ENCODE measurements at regions not wholly inside any gene's neighbourhood (a gene's known extent, or its start where the extent isn't known, plus 50 kb on each side); places are given as distances from the start of the nearest gene placed in this dataset.
"Not testable (repeated sequence)": the region's sequence is repeated elsewhere in the genome, so short reads cannot be mapped to it uniquely, and the experiment has no call there.

DNA sequence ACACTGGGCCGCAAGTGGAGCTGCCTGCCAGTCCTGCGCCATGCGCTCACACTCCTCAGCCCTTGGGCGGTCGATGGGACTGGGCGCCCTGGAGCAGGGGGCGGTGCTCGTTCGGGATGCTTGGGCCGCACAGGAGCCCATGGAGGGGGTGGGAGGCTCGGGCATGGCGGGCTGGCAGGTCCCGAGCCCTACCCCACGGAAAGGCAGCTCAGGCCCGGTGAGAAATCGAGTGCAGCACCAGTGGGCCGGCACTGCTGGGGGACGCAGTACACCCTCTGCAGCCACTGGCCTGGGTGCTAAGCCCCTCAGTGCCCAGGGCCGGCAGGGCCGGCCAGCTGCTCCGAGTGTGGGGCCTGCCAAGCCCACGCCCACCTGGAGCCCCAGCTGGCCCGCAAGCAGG is 328.7 kb upstream of the LRRC4C start:
- no peak overlapping the region for H3K4me3 ChIP-seq (ENCODE audit: low read depth, low read length)
- ChIA-PET CTCF (no interaction called here), POLR2A (no interaction called here)
- DNase-seq (ENCODE audit: low read depth, low spot score): no peak
- TF ChIP-seq, protein P1, sequence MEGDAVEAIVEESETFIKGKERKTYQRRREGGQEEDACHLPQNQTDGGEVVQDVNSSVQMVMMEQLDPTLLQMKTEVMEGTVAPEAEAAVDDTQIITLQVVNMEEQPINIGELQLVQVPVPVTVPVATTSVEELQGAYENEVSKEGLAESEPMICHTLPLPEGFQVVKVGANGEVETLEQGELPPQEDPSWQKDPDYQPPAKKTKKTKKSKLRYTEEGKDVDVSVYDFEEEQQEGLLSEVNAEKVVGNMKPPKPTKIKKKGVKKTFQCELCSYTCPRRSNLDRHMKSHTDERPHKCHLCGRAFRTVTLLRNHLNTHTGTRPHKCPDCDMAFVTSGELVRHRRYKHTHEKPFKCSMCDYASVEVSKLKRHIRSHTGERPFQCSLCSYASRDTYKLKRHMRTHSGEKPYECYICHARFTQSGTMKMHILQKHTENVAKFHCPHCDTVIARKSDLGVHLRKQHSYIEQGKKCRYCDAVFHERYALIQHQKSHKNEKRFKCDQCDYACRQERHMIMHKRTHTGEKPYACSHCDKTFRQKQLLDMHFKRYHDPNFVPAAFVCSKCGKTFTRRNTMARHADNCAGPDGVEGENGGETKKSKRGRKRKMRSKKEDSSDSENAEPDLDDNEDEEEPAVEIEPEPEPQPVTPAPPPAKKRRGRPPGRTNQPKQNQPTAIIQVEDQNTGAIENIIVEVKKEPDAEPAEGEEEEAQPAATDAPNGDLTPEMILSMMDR (IDR thresholded peaks at IDR 0.05; ENCODE audit: insufficient read depth, low read length, missing control alignments): no peak

DNA sequence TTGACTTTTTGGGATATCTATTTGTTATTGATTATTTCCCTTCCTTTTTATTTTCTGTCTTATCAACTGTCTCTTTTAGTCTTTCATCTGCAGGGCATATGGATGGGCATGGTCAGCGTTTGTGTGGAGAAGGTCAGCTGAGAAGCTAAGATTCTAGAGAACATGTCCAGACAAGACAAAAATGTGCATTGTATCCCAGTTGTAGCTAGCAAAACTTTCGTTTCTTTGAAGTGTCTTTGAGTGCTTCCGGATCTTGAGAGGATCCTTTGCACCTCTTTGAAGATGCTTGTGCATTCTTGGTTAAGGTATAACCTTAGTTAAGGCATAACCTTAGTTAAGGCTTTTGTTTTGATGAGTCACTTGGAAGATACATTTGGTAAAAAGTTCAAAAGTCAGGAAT is 329.9 kb upstream of the LRRC4C start:
- ChIA-PET CTCF (no interaction called here), POLR2A (no interaction called here)
- TF ChIP-seq, protein P1 (IDR thresholded peaks at IDR 0.05; ENCODE audit: insufficient read depth, low read length, missing control alignments): no peak
- H3K4me3 ChIP-seq (ENCODE audit: low read depth, low read length): no peak overlapping the region
- no peak for DNase-seq (ENCODE audit: low read depth, low spot score)

DNA sequence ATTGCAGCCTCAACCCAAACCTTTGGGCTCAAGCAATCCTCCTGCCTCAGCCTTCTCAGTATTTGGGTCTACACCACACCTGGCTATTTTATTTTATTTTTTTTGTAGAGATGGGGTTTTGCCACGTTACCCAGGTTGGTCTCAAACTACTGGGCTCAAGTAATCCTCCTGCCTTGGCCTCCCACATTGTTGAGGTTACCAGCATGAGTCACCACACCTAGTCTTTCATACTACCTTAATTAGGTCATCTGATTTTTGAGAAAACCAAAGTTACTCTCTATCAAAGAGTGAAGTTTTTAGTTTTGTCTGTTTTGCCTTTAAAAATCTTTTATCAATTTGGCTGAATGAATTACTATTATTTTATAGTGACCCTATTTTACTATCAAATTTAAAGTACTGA is 335.6 kb upstream of the LRRC4C start:
- H3K4me3 ChIP-seq (ENCODE audit: low read depth, low read length): no peak overlapping the region
- TF ChIP-seq, protein P1 (IDR thresholded peaks at IDR 0.05; ENCODE audit: insufficient read depth, low read length, missing control alignments): no peak
- CTCF ChIA-PET: no interaction called here
- DNase-seq (ENCODE audit: low read depth, low spot score): no peak
- POLR2A ChIA-PET: no interaction called here

DNA sequence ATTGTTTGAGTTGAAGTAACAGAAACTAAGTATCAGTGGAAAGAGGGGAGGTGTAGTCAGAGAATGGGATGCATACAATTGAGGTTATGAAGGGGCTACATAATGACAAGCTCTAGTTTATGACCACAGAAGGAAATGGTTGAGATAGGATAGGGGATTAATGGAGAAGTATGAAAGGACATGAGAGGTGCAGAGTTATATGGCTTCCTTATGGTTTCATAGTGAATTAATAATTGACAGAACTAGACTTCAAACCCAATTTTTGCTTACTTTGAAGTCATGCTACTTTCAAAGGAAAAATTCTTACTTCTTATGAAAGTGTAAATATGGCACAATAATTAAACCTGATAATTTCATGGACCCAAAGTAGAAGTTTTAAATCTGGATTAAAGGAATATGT is 340.3 kb upstream of the LRRC4C start:
- TF ChIP-seq, protein P1 (IDR thresholded peaks at IDR 0.05; ENCODE audit: insufficient read depth, low read length, missing control alignments): no peak
- ChIA-PET POLR2A (no interaction called here), CTCF (no interaction called here)
- DNase-seq (ENCODE audit: low read depth, low spot score): no peak
- H3K4me3 ChIP-seq (ENCODE audit: low read depth, low read length): no peak overlapping the region

DNA sequence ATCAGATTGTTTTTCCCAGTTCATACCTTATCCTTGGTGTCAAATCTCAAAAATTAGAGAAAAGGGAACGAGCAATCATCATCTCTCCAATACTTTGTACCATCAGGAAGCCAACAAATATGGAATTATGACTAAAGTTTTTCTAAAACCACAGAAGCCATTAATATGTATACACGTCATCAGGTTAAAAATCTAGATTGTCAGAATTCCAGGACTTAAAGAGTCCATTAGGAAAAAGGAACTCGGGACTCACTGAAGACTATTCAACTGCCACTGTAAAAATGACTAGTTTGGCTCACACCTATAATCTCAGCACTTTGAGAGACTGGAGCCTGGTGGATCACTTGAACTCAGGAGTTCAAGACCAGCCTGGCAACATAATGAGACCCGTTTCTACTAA is 344.4 kb upstream of the LRRC4C start:
- TF ChIP-seq, protein P1 (IDR thresholded peaks at IDR 0.05; ENCODE audit: insufficient read depth, low read length, missing control alignments): no peak
- DNase-seq (ENCODE audit: low read depth, low spot score): no peak
- ChIA-PET POLR2A (no interaction called here), CTCF (interaction anchor here (0.6 kb wide), 1 partner anchor 1510 kb away, joined by 3 read pairs; no protein-coding TSS in a partner anchor)
- H3K4me3 ChIP-seq (ENCODE audit: low read depth, low read length): no peak overlapping the region

DNA sequence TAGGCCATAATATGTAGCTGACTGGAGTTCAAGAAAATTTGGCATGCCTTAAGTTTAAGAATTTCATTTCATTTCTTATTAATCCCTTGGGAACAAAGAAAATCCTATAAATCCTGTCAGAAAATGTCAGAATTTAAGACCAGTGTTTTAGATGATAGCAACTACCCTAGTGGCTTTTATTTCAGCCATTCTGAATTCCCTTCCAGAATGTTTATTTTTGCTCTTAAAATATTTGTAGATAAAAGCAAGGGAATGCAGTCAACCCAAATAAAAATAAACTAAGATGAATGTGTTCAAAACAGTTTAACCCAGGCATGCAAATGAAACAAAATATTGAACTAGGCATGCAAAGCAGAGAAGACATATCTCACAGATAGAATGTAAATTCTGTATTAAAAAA is 356.9 kb upstream of the LRRC4C start:
- H3K4me3 ChIP-seq (ENCODE audit: low read depth, low read length): no peak overlapping the region
- TF ChIP-seq, protein P1 (IDR thresholded peaks at IDR 0.05; ENCODE audit: insufficient read depth, low read length, missing control alignments): no peak
- no peak for DNase-seq (ENCODE audit: low read depth, low spot score)
- ChIA-PET POLR2A (no interaction called here), CTCF (no interaction called here)

DNA sequence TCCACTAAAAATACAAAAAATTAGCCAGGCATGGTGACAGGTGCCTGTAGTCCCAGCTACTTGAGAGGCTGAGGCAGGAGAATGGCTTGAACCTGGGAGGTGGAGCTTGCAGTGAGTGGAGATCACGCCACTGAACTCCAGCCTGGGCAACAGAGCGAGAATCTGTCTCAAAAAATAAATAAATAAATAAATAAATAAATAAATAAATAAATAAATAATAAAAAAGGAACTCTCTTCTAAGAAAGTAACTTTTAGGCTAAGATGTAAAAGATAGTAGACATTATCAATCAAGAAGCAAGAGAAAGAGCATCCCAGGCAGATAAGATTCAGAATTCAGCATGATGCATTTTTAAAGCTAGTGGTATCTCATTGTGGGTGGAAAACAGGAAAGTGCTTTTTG is 364.8 kb upstream of the LRRC4C start:
- DNase-seq (ENCODE audit: low read depth, low spot score); POLR2A ChIA-PET; CTCF ChIA-PET: not testable (repeated sequence)

More for the DNA sequence above, 364.8 kb upstream of the LRRC4C start:
- H3K4me3 ChIP-seq (ENCODE audit: low read depth, low read length): not testable (repeated sequence)

Data from AG04449 (cell line).